GM23248 (cell line): ENCODE measurements at regions not wholly inside any gene's neighbourhood (a gene's known extent, or its start where the extent isn't known, plus 50 kb on each side); places are given as distances from the start of the nearest gene placed in this dataset.

Experiments
- DNase-seq: peaks from one replicate; pipeline ENCODE4 v3.0.0-alpha.2; 2015
- H2AFZ ChIP-seq: fragments of 200-600 bp; sonication (generic); 2 replicates; pipeline ENCODE4 v1.6.1; 2016; ENCODE audit warnings: antibody characterized with exemption
- H3F3A ChIP-seq: fragments of 200-600 bp; sonication (generic); 2 replicates; pipeline ENCODE4 v1.6.1; 2016; ENCODE audit warnings: mild to moderate bottlenecking, antibody characterized with exemption, mixed run types; ENCODE audit not compliant: insufficient read depth
- H3K27ac ChIP-seq: fragments of 200-600 bp; sonication (generic); 2 replicates; pipeline ENCODE4 v1.5.1; 2016; ENCODE audit warnings: mild to moderate bottlenecking
- H3K27me3 ChIP-seq: fragments of 200-600 bp; sonication (generic); replicated peaks from 2 replicates; pipeline ENCODE4 v1.6.1; 2016; ENCODE audit warnings: mild to moderate bottlenecking; ENCODE audit not compliant: insufficient read depth
- H3K36me3 ChIP-seq: fragments of 200-600 bp; sonication (generic); 2 replicates; pipeline ENCODE4 v1.6.1; 2016; ENCODE audit warnings: low read depth, mild to moderate bottlenecking
- H3K4me1 ChIP-seq: fragments of 200-600 bp; sonication (generic); 2 replicates; pipeline ENCODE4 v1.6.1; 2016; ENCODE audit warnings: mild to moderate bottlenecking; ENCODE audit not compliant: insufficient read depth
- H3K4me2 ChIP-seq: fragments of 200-600 bp; sonication (generic); one replicate; pipeline ENCODE4 v1.6.1; 2016; ENCODE audit warnings: mild to moderate bottlenecking; ENCODE audit not compliant: unreplicated experiment
- H3K4me3 ChIP-seq: fragments of 200-600 bp; sonication (generic); 2 replicates; pipeline ENCODE4 v1.5.1; 2016; ENCODE audit warnings: mild to moderate bottlenecking
- H3K79me2 ChIP-seq: fragments of 200-600 bp; sonication (generic); 2 replicates; pipeline ENCODE4 v1.6.1; 2016; ENCODE audit warnings: mild to moderate bottlenecking; ENCODE audit not compliant: insufficient read depth
- H3K9ac ChIP-seq: fragments of 200-600 bp; sonication (generic); 2 replicates; pipeline ENCODE4 v1.6.1; 2016; ENCODE audit warnings: mild to moderate bottlenecking
- H3K9me2 ChIP-seq: fragments of 200-600 bp; sonication (generic); 2 replicates; pipeline ENCODE4 v1.6.1; 2016; ENCODE audit warnings: mixed run types, mild to moderate bottlenecking, moderate library complexity; ENCODE audit not compliant: insufficient read depth
- H3K9me3 ChIP-seq: fragments of 200-600 bp; sonication (generic); one replicate; pipeline ENCODE4 v1.6.1; 2017; ENCODE audit warnings: low read depth
- H4K20me1 ChIP-seq: fragments of 200-600 bp; sonication (generic); 2 replicates; pipeline ENCODE4 v1.6.0; 2016; ENCODE audit not compliant: insufficient read depth
- EZH2 ChIP-seq: fragments of 200-600 bp; sonication (generic); IDR thresholded peaks from 2 replicates; pipeline ENCODE4 v1.6.1; 2018; ENCODE audit warnings: antibody characterized with exemption, mild to moderate bottlenecking; ENCODE audit not compliant: insufficient read depth, poor library complexity, severe bottlenecking
- EZH2phosphoT487 ChIP-seq: fragments of 200-600 bp; sonication (generic); IDR thresholded peaks from 2 replicates; pipeline ENCODE4 v1.6.1; 2018; ENCODE audit warnings: antibody characterized with exemption, moderate library complexity, mild to moderate bottlenecking, low read depth; ENCODE audit not compliant: insufficient read depth
- WGBS, 2 experiments: methylation state at CpG; one replicate each; pipeline ENCODE4 v1.1.6; 2015 to 2017; ENCODE audit warnings: low lambda C conversion rate in 2 of 2, low coverage in 1 of 2; ENCODE audit errors: missing lambda C conversion rate in 2 of 2; 5-methylcytosine and 5-hydroxymethylcytosine counted together
- in situ Hi-C: fragments of 300-500 bp; cut with MboI; formaldehyde crosslinking; loops from 2 replicates; pipeline ENCODE4 v1.15.0; 2020

- WGBS, 2 experiments: 85 to 89% methylated on average over 9 of the region's 9 CpGs
- no peaks in the 10 kb centered on the region for H3F3A ChIP-seq
- H3K4me1 ChIP-seq: peaks cover 5% of the 10 kb centered on the region; the same call in 1 of the 2 replicates
- TF ChIP-seq EZH2phosphoT487 (no peak), EZH2 (no peak)
- H3K79me2 ChIP-seq: no peaks in the 10 kb centered on the region
- no peaks in the 10 kb centered on the region for H3K27me3 ChIP-seq
- DNase-seq: no peak
- no peak overlapping the region for H3K4me2 ChIP-seq
- in situ Hi-C loops: no loop called here
- no peak overlapping the region for H3K9ac ChIP-seq
- no peak overlapping the region for H3K27ac ChIP-seq
- no peaks in the 10 kb centered on the region for H3K9me2 ChIP-seq
- no peak overlapping the region for H3K4me3 ChIP-seq
- no peaks in the 10 kb centered on the region for H3K9me3 ChIP-seq
- H2AFZ ChIP-seq: no peak overlapping the region
- no peaks in the 10 kb centered on the region for H4K20me1 ChIP-seq
- peaks cover 6% of the 10 kb centered on the region; the same call in 1 of the 2 replicates for H3K36me3 ChIP-seq
Observed at GRCh38 chr17:72414967-72415853, 294.4 kb downstream of the SOX9 start.

GRCh38 chr17:72416054-72416675 is 295.3 kb downstream of the SOX9 start:
- Histone ChIP-seq H3K36me3 (peaks cover 6% of the 10 kb centered on the region; the same call in 1 of the 2 replicates), H4K20me1 (no peaks in the 10 kb centered on the region), H2AFZ (no peak overlapping the region), H3K27ac (no peak overlapping the region), H3K9me3 (no peaks in the 10 kb centered on the region), H3K4me3 (no peak overlapping the region), H3K79me2 (no peaks in the 10 kb centered on the region), H3K4me2 (no peak overlapping the region), H3K27me3 (no peaks in the 10 kb centered on the region), H3K9me2 (no peaks in the 10 kb centered on the region), H3F3A (no peaks in the 10 kb centered on the region), H3K9ac (no peak overlapping the region), H3K4me1 (peaks cover 9% of the 10 kb centered on the region)
- TF ChIP-seq EZH2 (no peak), EZH2phosphoT487 (no peak)
- DNase-seq: no peak
- WGBS, 2 experiments: 88 to 94% methylated on average over 6 of the region's 6 CpGs
- in situ Hi-C loops: no loop called here

- Histone ChIP-seq H3K9me2 (no peaks in the 10 kb centered on the region), H3K27me3 (no peaks in the 10 kb centered on the region), H2AFZ (no peak overlapping the region), H3K9ac (no peak overlapping the region), H3K4me2 (no peak overlapping the region), H3K27ac (no peak overlapping the region), H3K79me2 (no peaks in the 10 kb centered on the region), H3K9me3 (no peaks in the 10 kb centered on the region), H3K4me3 (no peak overlapping the region), H4K20me1 (no peaks in the 10 kb centered on the region), H3F3A (0 out of 2 replicates have a peak, but pooled peaks cover 5% of the 10 kb centered on the region), H3K4me1 (peaks cover 14% of the 10 kb centered on the region), H3K36me3 (peaks cover 6% of the 10 kb centered on the region; the same call in 1 of the 2 replicates)
- TF ChIP-seq EZH2phosphoT487 (no peak), EZH2 (no peak)
- DNase-seq: no peak
- in situ Hi-C loops: no loop called here
Observed at GRCh38 chr17:72416905-72417304, 296.1 kb downstream of the SOX9 start.

GRCh38 chr17:72417627-72418026 is 296.8 kb downstream of the SOX9 start:
- Histone ChIP-seq H3K9me2 (no peaks in the 10 kb centered on the region), H3K27ac (no peak overlapping the region), H3K4me2 (no peak overlapping the region), H3F3A (0 out of 2 replicates have a peak, but pooled peaks cover 5% of the 10 kb centered on the region), H2AFZ (no peak overlapping the region), H3K79me2 (no peaks in the 10 kb centered on the region), H3K4me1 (peaks cover 21% of the 10 kb centered on the region), H3K27me3 (no peaks in the 10 kb centered on the region), H4K20me1 (no peaks in the 10 kb centered on the region), H3K9ac (no peak overlapping the region), H3K36me3 (peaks cover 6% of the 10 kb centered on the region; the same call in 1 of the 2 replicates), H3K4me3 (no peak overlapping the region), H3K9me3 (no peaks in the 10 kb centered on the region)
- no peak for TF ChIP-seq EZH2phosphoT487
- no peak for TF ChIP-seq EZH2
- in situ Hi-C loops: no loop called here
- WGBS, 2 experiments: 91 to 94% methylated on average over 2 of the region's 2 CpGs
- no peak for DNase-seq
